ENCODE measurements at regions not wholly inside any gene's neighbourhood (a gene's known extent, or its start where the extent isn't known, plus 50 kb on each side); places are given as distances from the start of the nearest gene placed in this dataset.

GRCh38 chr19:30640252-30640965, 268.2 kb downstream of the ZNF536 start:
- Histone ChIP-seq H3K9me3 (ENCODE audit: control insufficient read depth, insufficient read depth, low read depth, low read length) (peaks cover 6% of the 10 kb centered on the region; the same call in 1 of the 2 replicates), H3K4me3 (ENCODE audit: low read depth in 2 of 2, low read length in 2 of 2) (no peak overlapping the region), H3K27me3 (ENCODE audit: control insufficient read depth, insufficient read depth, low read length) (peaks cover 6% of the 10 kb centered on the region; the same call in 1 of the 2 replicates), H3K36me3 (ENCODE audit: control insufficient read depth, insufficient read depth, low read length) (no peaks in the 10 kb centered on the region), H3K4me1 (ENCODE audit: control insufficient read depth, insufficient read depth, low read length) (no peaks in the 10 kb centered on the region), H3K27ac (ENCODE audit: low read length) (no peak overlapping the region)
- TF ChIP-seq SIN3A (IDR thresholded peaks at IDR 0.05; ENCODE audit: borderline replicate concordance, insufficient read depth, low read depth, low read length) (no peak), CTCF (IDR thresholded peaks at IDR 0.05) (no peak), POLR2AphosphoS5 (IDR thresholded peaks at IDR 0.05; ENCODE audit: low read depth, low read length) (no peak), TCF7L2 (IDR thresholded peaks at IDR 0.05; ENCODE audit: low read depth, low read length) (no peak), REST (IDR thresholded peaks at IDR 0.05; ENCODE audit: insufficient read depth in 1 of 2, low read depth in 2 of 2, low read length in 1 of 2) (no peak)
- DNase-seq (ENCODE audit: low read depth, low spot score) (no peak), ATAC-seq (no peak)
- CTCF ChIA-PET, result no interaction called here
- intact Hi-C loops (cut with micrococcal nuclease; ENCODE audit: unreplicated experiment) (no loop called here), in situ Hi-C loops (cut with HindIII; ENCODE audit: low pct_unique_long_range_greater_than_20kb, low sequenced_read_pairs) (no loop called here)
- BruUV-seq (replicated peaks), result no TSS peak
- POLR2A ChIA-PET, result interaction anchor here (0.6 kb wide), 1 partner anchor 23 kb away, joined by 18 read pairs; no protein-coding TSS in a partner anchor

- peaks cover 6% of the 10 kb centered on the region; the same call in 1 of the 2 replicates for H3K9me3 ChIP-seq (ENCODE audit: control insufficient read depth, insufficient read depth, low read depth, low read length)
- intact Hi-C loops (cut with micrococcal nuclease; ENCODE audit: unreplicated experiment), result no loop called here
These were observed 266.7 kb downstream of the ZNF536 start for GRCh38 chr19:30638889-30639288.

More at GRCh38 chr19:30638889-30639288, 266.7 kb downstream of the ZNF536 start:
- DNase-seq (ENCODE audit: low read depth, low spot score) (no peak), ATAC-seq (no peak)
- POLR2A ChIA-PET, result no interaction called here
- in situ Hi-C loops (cut with HindIII; ENCODE audit: low pct_unique_long_range_greater_than_20kb, low sequenced_read_pairs), result no loop called here
- no TSS peak for BruUV-seq (replicated peaks)
- Histone ChIP-seq H3K4me3 (ENCODE audit: low read depth in 2 of 2, low read length in 2 of 2) (no peak overlapping the region), H3K4me1 (ENCODE audit: control insufficient read depth, insufficient read depth, low read length) (no peaks in the 10 kb centered on the region), H3K27me3 (ENCODE audit: control insufficient read depth, insufficient read depth, low read length) (peaks cover 6% of the 10 kb centered on the region; the same call in 1 of the 2 replicates), H3K27ac (ENCODE audit: low read length) (no peak overlapping the region), H3K36me3 (ENCODE audit: control insufficient read depth, insufficient read depth, low read length) (no peaks in the 10 kb centered on the region)
- CTCF ChIA-PET, result no interaction called here
- TF ChIP-seq POLR2AphosphoS5 (IDR thresholded peaks at IDR 0.05; ENCODE audit: low read depth, low read length) (no peak), SIN3A (IDR thresholded peaks at IDR 0.05; ENCODE audit: borderline replicate concordance, insufficient read depth, low read depth, low read length) (no peak), REST (IDR thresholded peaks at IDR 0.05; ENCODE audit: insufficient read depth in 1 of 2, low read depth in 2 of 2, low read length in 1 of 2) (no peak)

All from Panc1 (cell line).